A549 (cell line): ENCODE measurements at regions not wholly inside any gene's neighbourhood (a gene's known extent, or its start where the extent isn't known, plus 50 kb on each side); places are given as distances from the start of the nearest gene placed in this dataset.
"Not testable (repeated sequence)": the region's sequence is repeated elsewhere in the genome, so short reads cannot be mapped to it uniquely, and the experiment has no call there.

ENCODE experiments used
- ATAC-seq, 2 experiments: fragments of 200-7000 bp in 1 of 2; fragments of >200 bp in 1 of 2; cut with Nextera tagmentation in 1 of 2; cut with Tn5 transposase in 1 of 2; 3 replicates each; pipeline versions ENCODE4 v1.8.0 to v1.9.1; 2018 to 2020; ENCODE audit warnings: mild to moderate bottlenecking in 1 of 2, moderate library complexity in 1 of 2
- CTCF ChIA-PET: fragments of 300-600 bp; sonication (Branson Sonifier 250); formaldehyde crosslinking; extraction: SDS; loops from one replicate; lab custom pipeline; 2021; ENCODE audit warnings: antibody characterized with exemption, inconsistent platforms; lab: Yijun Ruan, JAX
- POLR2A ChIA-PET: fragments of 350-600 bp; formaldehyde crosslinking; extraction: SDS; loops from one replicate; lab custom pipeline; 2021; ENCODE audit warnings: antibody characterized with exemption, inconsistent platforms; lab: Yijun Ruan, JAX
- DNase-seq, 2 experiments: peaks; one replicate each; pipeline versions ENCODE4 v3.0.0 to v3.0.0-alpha.2; 2011 to 2016; ENCODE audit warnings: low read depth in 1 of 2, low spot score in 1 of 2
- FAIRE-seq: peaks from 2 replicates; lab custom pipeline; 2011; peaks lifted over from hg19 to GRCh38; lab: Jason Lieb, UNC
- H3K27ac ChIP-seq, 2 experiments: fragments of >200 bp; sonication (Bioruptor Twin); formaldehyde crosslinking; 3 replicates each; pipeline ENCODE4 v1.5.1; 2016 to 2017
- H3K4me1 ChIP-seq: fragments of >200 bp; sonication (Bioruptor Twin); formaldehyde crosslinking; 3 replicates; pipeline ENCODE4 v1.6.1; 2016
- H3K4me2 ChIP-seq: fragments of >200 bp; sonication (Bioruptor Twin); formaldehyde crosslinking; 3 replicates; pipeline ENCODE4 v1.6.1; 2016
- H3K4me3 ChIP-seq: fragments of >200 bp; sonication (Bioruptor Twin); formaldehyde crosslinking; 3 replicates; pipeline ENCODE4 v1.5.1; 2016
- H3K9me3 ChIP-seq: fragments of >200 bp; sonication (Bioruptor Twin); formaldehyde crosslinking; 3 replicates; pipeline ENCODE4 v1.6.1; 2016
- CBX8 ChIP-seq: fragments of 200-600 bp; sonication (generic); IDR thresholded peaks from 2 replicates; pipeline ENCODE4 v1.6.1; 2016
- E2F6 ChIP-seq: IDR thresholded peaks from 2 replicates; pipeline ENCODE4 v1.6.1; 2012; ENCODE audit warnings: low read depth, borderline replicate concordance
- EHF ChIP-seq: fragments of 250-450 bp; sonication (Bioruptor Pico); IDR thresholded peaks from 2 replicates; pipeline ENCODE4 v1.5.0; 2020; ENCODE audit warnings: mild to moderate bottlenecking
- EP300 ChIP-seq, 2 experiments: fragments of >200 bp; sonication (Bioruptor Twin); formaldehyde crosslinking; IDR thresholded peaks; 2 replicates in 1 of 2; 3 replicates in 1 of 2; pipeline ENCODE4 v1.6.1; 2016 to 2017
- FOXS1 ChIP-seq: fragments of 250-450 bp; sonication (Bioruptor Pico); IDR thresholded peaks from 2 replicates; pipeline ENCODE4 v1.5.0; 2020; ENCODE audit warnings: mild to moderate bottlenecking, moderate library complexity
- HDAC2 ChIP-seq: fragments of 200-600 bp; sonication (generic); IDR thresholded peaks from 2 replicates; pipeline ENCODE4 v1.6.1; 2016
- HOXA7 ChIP-seq: fragments of 250-450 bp; sonication (Bioruptor Pico); IDR thresholded peaks from 2 replicates; pipeline ENCODE4 v1.5.0; 2020; ENCODE audit warnings: mild to moderate bottlenecking, moderate library complexity
- JUN ChIP-seq, 2 experiments: fragments of >200 bp; sonication (Bioruptor Twin); formaldehyde crosslinking; IDR thresholded peaks; 2 replicates in 1 of 2; 3 replicates in 1 of 2; pipeline ENCODE4 v1.6.1; 2016 to 2017
- JUNB ChIP-seq: fragments of >200 bp; sonication (Bioruptor Twin); formaldehyde crosslinking; IDR thresholded peaks from 2 replicates; pipeline ENCODE4 v1.6.1; 2016
- KDM5A ChIP-seq: fragments of 200-600 bp; sonication (generic); IDR thresholded peaks from 2 replicates; pipeline ENCODE4 v1.6.1; 2016; ENCODE audit warnings: antibody characterized with exemption, mild to moderate bottlenecking
- MAX ChIP-seq: IDR thresholded peaks from 2 replicates; pipeline ENCODE4 v1.6.1; 2012
- NFE2L2 ChIP-seq: fragments of 150-350 bp; conservative IDR thresholded peaks from 2 replicates; pipeline ENCODE4 v1.6.1; 2014; ENCODE audit warnings: low read length
- NR3C1 ChIP-seq: fragments of >200 bp; sonication (Bioruptor Twin); formaldehyde crosslinking; IDR thresholded peaks from 3 replicates; pipeline ENCODE4 v1.6.1; 2017
- PHF8 ChIP-seq: fragments of 200-600 bp; sonication (generic); IDR thresholded peaks from 2 replicates; pipeline ENCODE4 v1.6.1; 2016; ENCODE audit warnings: low read depth, mild to moderate bottlenecking, antibody characterized with exemption, moderate library complexity, borderline replicate concordance
- RAD21 ChIP-seq, 2 experiments: fragments of >200 bp in 1 of 2; sonication (Bioruptor Twin) in 1 of 2; formaldehyde crosslinking in 1 of 2; IDR thresholded peaks in 1 of 2; conservative IDR thresholded peaks in 1 of 2; 2 replicates in 1 of 2; 3 replicates in 1 of 2; pipeline ENCODE4 v1.6.1; 2012 to 2018; ENCODE audit warnings: inconsistent platforms in 1 of 2
- RFX5 ChIP-seq: fragments of 450-650 bp; IDR thresholded peaks from 2 replicates; pipeline ENCODE4 v1.7.1; 2014; ENCODE audit warnings: antibody characterized with exemption, mild to moderate bottlenecking, moderate library complexity
- RNF2 ChIP-seq: fragments of 200-600 bp; sonication (generic); IDR thresholded peaks from 2 replicates; pipeline ENCODE4 v1.6.1; 2016; ENCODE audit warnings: low read depth, mild to moderate bottlenecking, antibody characterized with exemption, moderate library complexity, borderline replicate concordance
- SMC3 ChIP-seq: fragments of >200 bp; sonication (Bioruptor Twin); formaldehyde crosslinking; IDR thresholded peaks from 3 replicates; pipeline ENCODE4 v1.6.1; 2018; ENCODE audit warnings: inconsistent platforms
- TFCP2L1 ChIP-seq: fragments of 250-450 bp; sonication (Bioruptor Pico); IDR thresholded peaks from 2 replicates; pipeline ENCODE4 v1.5.0; 2021; ENCODE audit warnings: mild to moderate bottlenecking
- TP53 ChIP-seq: fragments of 250-450 bp; sonication (Bioruptor Pico); IDR thresholded peaks from 2 replicates; pipeline ENCODE4 v1.5.0; 2021; ENCODE audit warnings: mild to moderate bottlenecking, moderate library complexity
- ZC3H11A ChIP-seq: fragments of 450-650 bp; IDR thresholded peaks from 2 replicates; pipeline ENCODE4 v1.6.1; 2014; ENCODE audit warnings: antibody characterized with exemption, mild to moderate bottlenecking
- ZFP36 ChIP-seq: fragments of 450-650 bp; IDR thresholded peaks from 2 replicates; pipeline ENCODE4 v1.6.1; 2014; ENCODE audit warnings: borderline replicate concordance; ENCODE audit not compliant: partially characterized antibody
- ZSCAN20 ChIP-seq: fragments of 250-450 bp; sonication (Bioruptor Pico); IDR thresholded peaks from 2 replicates; pipeline ENCODE4 v1.8.0; 2022; ENCODE audit warnings: mild to moderate bottlenecking, moderate library complexity
- WGBS: methylation state at CpG from one replicate; pipeline ENCODE4 v1.1.6; 2017; ENCODE audit errors: missing lambda C conversion rate; 5-methylcytosine and 5-hydroxymethylcytosine counted together

- TF ChIP-seq EP300 (IDR thresholded peaks at IDR 0.05) (no peak), CBX8 (no peak), NFE2L2 (no peak), JUN (IDR thresholded peaks at IDR 0.05) (no peak)
Observed at GRCh38 chr1:105254906-105255305, 1505.2 kb downstream of the AMY1C start (continued).

- Histone ChIP-seq H3K4me2 (no peak overlapping the region), H3K4me1 (no peaks in the 10 kb centered on the region), H3K27ac (no peak overlapping the region), H3K4me3 (no peak overlapping the region), H3K9me3 (no peaks in the 10 kb centered on the region)
- CTCF ChIA-PET: no interaction called here
- POLR2A ChIA-PET: no interaction called here
- 11% methylated on average over 7 of the region's 7 CpGs for WGBS
- FAIRE-seq: no peak
- DNase-seq: no peak
- no peak for TF ChIP-seq SMC3
- TF ChIP-seq JUNB: no peak
- no peak for TF ChIP-seq ZSCAN20 (CRISPR knock-in tag)
- TF ChIP-seq RNF2: no peak
- no peak for TF ChIP-seq KDM5A
- no peak for TF ChIP-seq ZC3H11A
- TF ChIP-seq TP53 (CRISPR knock-in tag): no peak
- TF ChIP-seq RFX5: no peak
- no peak for TF ChIP-seq ZFP36
- no peak for TF ChIP-seq RAD21 (conservative IDR thresholded peaks at IDR 0.05 in 1 of 2, IDR thresholded peaks at IDR 0.05 in 1 of 2)
- TF ChIP-seq NR3C1: no peak
- TF ChIP-seq JUN (IDR thresholded peaks at IDR 0.05): no peak
- no peak for TF ChIP-seq FOXS1 (CRISPR knock-in tag)
- ATAC-seq: no peak
Observed at GRCh38 chr1:105260001-105260400, 1510.3 kb downstream of the AMY1C start.

GRCh38 chr1:105270966-105271365, 1521.3 kb downstream of the AMY1C start:
- DNase-seq (no peak), ATAC-seq (no peak), FAIRE-seq (no peak)
- WGBS: 2% methylated on average over 2 of the region's 2 CpGs
- ChIA-PET CTCF (no interaction called here), POLR2A (no interaction called here)
- Histone ChIP-seq H3K4me2 (no peak overlapping the region), H3K4me1 (no peaks in the 10 kb centered on the region), H3K27ac (no peak overlapping the region), H3K4me3 (no peak overlapping the region), H3K9me3 (no peaks in the 10 kb centered on the region)
- TF ChIP-seq HOXA7 (no peak), TP53 (CRISPR knock-in tag) (no peak), PHF8 (no peak), ZFP36 (no peak), E2F6 (no peak), TFCP2L1 (CRISPR knock-in tag) (no peak), HDAC2 (no peak), ZC3H11A (no peak), EHF (CRISPR knock-in tag) (no peak), MAX (no peak)

GRCh38 chr1:105272376-105272775, 1522.7 kb downstream of the AMY1C start:
- WGBS: 47% methylated on average over 8 of the region's 8 CpGs

More at GRCh38 chr1:105272376-105272775, 1522.7 kb downstream of the AMY1C start:
- H3K4me2 ChIP-seq, POLR2A ChIA-PET, ATAC-seq, H3K4me3 ChIP-seq, H3K9me3 ChIP-seq, DNase-seq, FAIRE-seq, CTCF ChIA-PET, H3K4me1 ChIP-seq, H3K27ac ChIP-seq: not testable (repeated sequence)
